Tibial nerve (tissue), 4 donors: ENCODE measurements at regions not wholly inside any gene's neighbourhood (a gene's known extent, or its start where the extent isn't known, plus 50 kb on each side); places are given as distances from the start of the nearest gene placed in this dataset.

Source experiments
- DNase-seq, 2 donors: peaks; one replicate each; pipeline ENCODE4 v3.0.0-alpha.2; 2019; ENCODE audit warnings: low spot score in 2 of 2
- H3K27ac ChIP-seq, 4 donors: fragments of 200-600 bp; sonication (generic) in 3 of 4; one replicate each; pipeline ENCODE4 v1.5.1; 2017 to 2019; ENCODE audit warnings: mild to moderate bottlenecking in 1 of 4
- H3K27me3 ChIP-seq, 2 donors: fragments of 200-600 bp; sonication (generic) in 1 of 2; one replicate each; pipeline versions ENCODE4 v1.5.1 to v1.6.0; 2017 to 2019
- H3K36me3 ChIP-seq, 3 donors: fragments of 200-600 bp; sonication (generic); one replicate each; pipeline ENCODE4 v1.5.1; 2018 to 2019
- H3K4me1 ChIP-seq, 4 donors: fragments of 200-600 bp; sonication (generic) in 3 of 4; one replicate each; pipeline ENCODE4 v1.5.1; 2017 to 2019
- H3K4me3 ChIP-seq, 4 donors: fragments of 200-600 bp; sonication (generic) in 3 of 4; one replicate each; pipeline ENCODE4 v1.5.1; 2017 to 2019; ENCODE audit warnings: mild to moderate bottlenecking in 1 of 4, moderate library complexity in 1 of 4
- H3K9me3 ChIP-seq, 4 donors: fragments of 200-600 bp; sonication (generic) in 3 of 4; one replicate each; pipeline ENCODE4 v1.5.1; 2017 to 2019
- CTCF ChIP-seq, 5 experiments: fragments of 200-600 bp in 3 of 5; fragments of 450-650 bp in 2 of 5; sonication (generic) in 3 of 5; IDR thresholded peaks; one replicate each; pipeline ENCODE4 v1.5.1; 2016 to 2019; ENCODE audit warnings: antibody characterized with exemption in 5 of 5, mild to moderate bottlenecking in 3 of 5, moderate library complexity in 2 of 5
- EP300 ChIP-seq, 2 donors: sonication (generic); formaldehyde crosslinking; IDR thresholded peaks; one replicate each; pipeline ENCODE4 v1.6.1; 2017; ENCODE audit warnings: antibody characterized with exemption in 2 of 2, mild to moderate bottlenecking in 1 of 2
- POLR2A ChIP-seq, 2 donors: fragments of 450-650 bp; IDR thresholded peaks; one replicate each; pipeline ENCODE4 v1.6.1; 2017; ENCODE audit warnings: antibody characterized with exemption in 2 of 2, mild to moderate bottlenecking in 2 of 2, moderate library complexity in 2 of 2
- WGBS, 2 donors: methylation state at CpG; one replicate each; pipeline ENCODE4 v1.1.5; 2018; 5-methylcytosine and 5-hydroxymethylcytosine counted together

GRCh38 chrX:150047818-150048217 lies 109.5 kb upstream of the EOLA2 start:
- TF ChIP-seq CTCF (IDR thresholded peaks at IDR 0.05) (no peak), EP300 (IDR thresholded peaks at IDR 0.05) (no peak), POLR2A (IDR thresholded peaks at IDR 0.05) (no peak)
- Histone ChIP-seq H3K4me3 (no peak overlapping the region), H3K9me3 (no peaks in the 10 kb centered on the region), H3K27me3 (no peaks in the 10 kb centered on the region), H3K4me1 (no peaks in the 10 kb centered on the region), H3K27ac (no peak overlapping the region), H3K36me3 (no peaks in the 10 kb centered on the region)
- 37 to 55% methylated on average over 4 of the region's 4 CpGs for WGBS, 2 donors
- DNase-seq, result no peak

- DNase-seq, result no peak
- H3K4me3 ChIP-seq, result no peak overlapping the region
- H3K36me3 ChIP-seq, result no peaks in the 10 kb centered on the region
- H3K4me1 ChIP-seq, result no peaks in the 10 kb centered on the region
- WGBS, 2 donors, result 13 to 55% methylated on average over 2 of the region's 2 CpGs
- no peak overlapping the region for H3K27ac ChIP-seq
- H3K27me3 ChIP-seq, result no peaks in the 10 kb centered on the region
- H3K9me3 ChIP-seq, result no peaks in the 10 kb centered on the region
- TF ChIP-seq EP300 (IDR thresholded peaks at IDR 0.05) (no peak), POLR2A (IDR thresholded peaks at IDR 0.05) (no peak), CTCF (IDR thresholded peaks at IDR 0.05) (no peak)
Measured at GRCh38 chrX:150049647-150050046, 111.4 kb upstream of the EOLA2 start.

- no peak for TF ChIP-seq POLR2A (IDR thresholded peaks at IDR 0.05)
- Histone ChIP-seq H3K36me3 (no peaks in the 10 kb centered on the region), H3K9me3 (no peaks in the 10 kb centered on the region), H3K4me3 (no peak overlapping the region), H3K27ac (no peak overlapping the region), H3K4me1 (no peaks in the 10 kb centered on the region), H3K27me3 (no peaks in the 10 kb centered on the region)
- WGBS, 2 donors, result 97 to 100% methylated on average over 1 of the region's 1 CpG
- DNase-seq, result no peak
Measured at GRCh38 chrX:150050387-150050786, 112.1 kb upstream of the EOLA2 start.

- Histone ChIP-seq H3K36me3 (no peaks in the 10 kb centered on the region), H3K4me1 (no peaks in the 10 kb centered on the region), H3K9me3 (no peaks in the 10 kb centered on the region), H3K27me3 (no peaks in the 10 kb centered on the region), H3K27ac (no peak overlapping the region), H3K4me3 (no peak overlapping the region)
- no peak for DNase-seq
- TF ChIP-seq EP300 (IDR thresholded peaks at IDR 0.05), result no peak
- TF ChIP-seq CTCF (IDR thresholded peaks at IDR 0.05), result no peak
- no peak for TF ChIP-seq POLR2A (IDR thresholded peaks at IDR 0.05)
- 58 to 70% methylated on average over 2 of the region's 2 CpGs for WGBS, 2 donors
Measured at GRCh38 chrX:150051096-150051495, 112.8 kb upstream of the EOLA2 start.

- WGBS, 2 donors, result 71 to 100% methylated on average over 1 of the region's 1 CpG
- H3K4me1 ChIP-seq, result no peaks in the 10 kb centered on the region
- no peaks in the 10 kb centered on the region for H3K36me3 ChIP-seq
- no peak overlapping the region for H3K27ac ChIP-seq
- no peak overlapping the region for H3K4me3 ChIP-seq
- no peak for TF ChIP-seq EP300 (IDR thresholded peaks at IDR 0.05)
- no peak for TF ChIP-seq CTCF (IDR thresholded peaks at IDR 0.05)
- TF ChIP-seq POLR2A (IDR thresholded peaks at IDR 0.05), result no peak
- DNase-seq, result no peak
- no peaks in the 10 kb centered on the region for H3K27me3 ChIP-seq
- H3K9me3 ChIP-seq, result no peaks in the 10 kb centered on the region
Measured at GRCh38 chrX:150052226-150052625, 113.9 kb upstream of the EOLA2 start.

- TF ChIP-seq EP300 (IDR thresholded peaks at IDR 0.05) (no peak), CTCF (IDR thresholded peaks at IDR 0.05) (no peak), POLR2A (IDR thresholded peaks at IDR 0.05) (no peak)
- Histone ChIP-seq H3K27ac (no peak overlapping the region), H3K27me3 (no peaks in the 10 kb centered on the region), H3K36me3 (no peaks in the 10 kb centered on the region), H3K9me3 (no peaks in the 10 kb centered on the region), H3K4me3 (no peak overlapping the region), H3K4me1 (no peaks in the 10 kb centered on the region)
- 92% methylated on average over 1 of the region's 1 CpG for WGBS, 2 donors
- no peak for DNase-seq
Measured at GRCh38 chrX:150058728-150059127, 120.4 kb upstream of the EOLA2 start.
